A172 (cell line): ENCODE measurements at regions not wholly inside any gene's neighbourhood (a gene's known extent, or its start where the extent isn't known, plus 50 kb on each side); places are given as distances from the start of the nearest gene placed in this dataset.
A peak's percentile ranks its signal among the peaks of the same experiment; 100 is the strongest.

ENCODE experiments used
- DNase-seq: peaks from one replicate; pipeline ENCODE4 v3.0.0-alpha.2; 2015; ENCODE audit warnings: low spot score

DNA sequence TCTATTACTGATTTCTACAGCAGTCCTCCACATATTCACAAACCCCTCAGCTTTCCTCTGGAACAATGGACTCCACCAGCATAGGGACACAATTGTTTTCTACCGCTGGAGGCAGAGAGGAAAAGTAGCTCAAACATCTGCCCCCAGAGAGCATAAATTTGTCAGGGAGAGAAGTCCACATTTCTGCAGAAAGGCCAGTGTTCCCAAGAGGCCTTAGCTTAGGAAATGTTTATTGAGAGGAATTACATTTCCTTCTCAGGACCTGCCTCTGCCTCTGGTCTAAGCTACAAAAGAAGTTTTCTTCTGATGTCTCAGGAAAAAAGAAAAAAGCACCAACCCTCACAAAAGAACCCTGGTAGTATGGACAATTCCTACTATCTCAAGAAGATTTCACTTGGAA lies 217.8 kb upstream of the BMP4 start:
- no peak for DNase-seq

DNA sequence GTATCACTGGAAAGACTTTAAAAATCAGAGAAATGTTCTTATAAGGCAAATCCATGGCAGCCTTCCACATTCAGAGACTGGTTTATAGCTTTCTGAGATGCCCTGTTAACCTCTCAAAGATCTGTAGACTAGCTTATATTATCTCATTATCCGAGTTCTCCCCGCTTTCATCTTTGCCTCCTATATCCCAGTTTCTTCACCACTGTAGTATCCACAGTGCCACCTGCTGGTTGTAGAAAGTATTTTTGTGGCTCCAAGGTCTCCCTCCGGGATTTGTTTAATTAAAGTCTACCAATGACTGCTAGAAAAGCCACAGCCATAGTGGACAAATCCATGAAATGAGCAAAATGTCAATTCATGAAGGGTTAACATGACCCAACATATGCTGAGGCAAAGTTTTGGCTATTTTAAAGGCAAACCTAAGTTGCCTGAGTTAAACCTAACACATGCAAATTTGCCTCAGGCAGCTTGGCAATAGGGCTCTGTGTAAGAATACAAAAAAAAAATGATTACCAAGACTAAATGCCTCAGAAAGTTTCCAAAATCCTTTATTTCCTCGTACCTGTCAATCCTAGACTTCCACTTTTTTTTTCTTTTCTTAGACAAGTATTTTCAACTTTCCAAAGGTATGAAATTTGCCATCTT lies 218.8 kb upstream of the BMP4 start:
- DNase-seq = peak; percentile 55

DNA sequence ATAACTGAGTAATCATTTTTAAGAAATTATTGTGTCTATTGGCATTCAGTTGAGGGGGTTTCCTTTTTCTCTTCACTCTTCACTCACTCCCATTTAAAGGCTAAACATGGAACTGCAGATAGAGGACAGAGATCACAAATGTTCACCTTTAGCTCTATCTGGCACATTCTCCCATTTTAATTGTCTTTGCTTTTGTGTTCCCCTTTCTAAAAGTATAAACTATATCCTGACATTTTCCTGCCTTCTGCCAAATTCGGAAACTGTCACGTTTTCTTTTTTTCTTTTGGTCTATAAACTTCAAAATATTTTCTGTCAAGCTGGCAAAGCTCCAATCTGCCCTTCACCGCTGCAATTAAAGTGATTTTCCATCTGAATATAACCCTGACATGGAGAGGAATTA lies 219.8 kb upstream of the CDKN3 start:
- no peak for DNase-seq

DNA sequence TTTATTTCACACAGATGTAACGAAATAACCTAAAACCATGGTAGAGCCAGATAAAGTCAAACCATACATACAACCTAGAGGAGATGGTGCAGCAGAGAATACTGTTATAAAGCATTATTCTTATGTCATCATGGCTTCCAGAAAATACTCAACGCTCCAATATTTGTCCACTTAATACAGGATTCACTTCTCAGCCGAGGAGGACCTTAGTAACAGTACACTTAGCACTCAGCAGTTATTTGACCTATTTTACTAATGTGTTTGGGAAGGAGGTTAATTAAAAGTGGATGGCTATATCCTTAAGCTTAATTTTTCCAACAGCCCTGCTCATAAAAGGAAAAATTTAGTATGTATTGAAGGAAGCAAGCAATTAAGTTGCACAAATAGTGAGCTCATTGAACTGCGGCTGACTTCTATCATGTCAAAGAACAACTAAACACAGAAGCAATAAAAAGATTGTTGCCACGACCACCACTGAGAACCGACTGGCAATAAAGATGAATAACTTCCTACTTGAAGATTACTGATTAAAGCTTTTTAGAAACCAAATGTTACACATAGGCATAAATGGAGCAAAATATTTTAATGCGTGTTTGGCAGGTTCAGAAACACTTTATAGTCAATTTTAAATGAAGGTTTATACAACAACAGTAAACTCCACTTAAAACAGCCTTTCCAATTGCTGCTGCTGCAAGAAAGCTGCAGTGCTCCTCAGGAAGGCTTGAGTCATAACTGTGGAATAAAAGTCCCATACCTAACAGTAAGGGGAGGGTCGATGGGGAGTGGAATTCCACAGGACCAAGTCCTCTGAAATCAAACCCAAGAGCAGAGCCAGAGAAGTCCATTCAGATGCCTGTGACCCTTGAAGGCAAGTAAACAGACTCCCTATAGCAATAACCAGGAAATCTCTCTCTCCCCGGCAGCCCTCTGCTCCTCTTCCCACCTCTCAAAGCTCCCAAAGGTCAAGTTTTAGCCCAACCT lies 218.9 kb upstream of the CDKN3 start:
- no peak for DNase-seq

DNA sequence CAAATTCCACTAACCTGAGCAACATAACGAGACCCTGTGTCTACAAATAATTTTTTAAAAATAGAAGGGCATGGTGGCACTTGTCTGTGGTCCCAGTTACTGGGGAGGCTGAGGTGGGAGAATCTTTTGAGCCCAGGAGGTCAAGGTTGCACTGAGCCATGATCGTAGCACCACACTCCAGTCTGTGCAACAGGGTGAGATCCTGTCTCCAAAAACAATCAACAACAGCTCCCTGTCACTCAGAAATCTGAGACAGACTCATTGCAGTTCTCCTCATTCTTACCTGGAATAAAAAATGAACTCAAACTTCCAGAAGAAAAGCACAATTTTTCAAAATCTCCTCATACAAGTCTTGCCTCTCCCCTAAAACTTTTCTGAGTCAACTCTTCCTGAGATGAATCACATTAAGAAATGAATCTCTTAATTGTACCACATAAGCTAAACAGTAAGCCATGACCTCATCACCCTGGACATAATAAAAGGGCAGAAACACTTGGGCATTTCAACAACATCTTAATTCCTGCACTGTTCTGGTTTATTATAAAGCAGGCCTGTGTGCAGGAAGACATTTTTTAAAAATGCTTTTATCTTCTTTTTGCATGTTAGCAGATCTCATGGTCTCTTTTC lies 214.3 kb upstream of the CDKN3 start:
- peak; percentile 57 for DNase-seq

DNA sequence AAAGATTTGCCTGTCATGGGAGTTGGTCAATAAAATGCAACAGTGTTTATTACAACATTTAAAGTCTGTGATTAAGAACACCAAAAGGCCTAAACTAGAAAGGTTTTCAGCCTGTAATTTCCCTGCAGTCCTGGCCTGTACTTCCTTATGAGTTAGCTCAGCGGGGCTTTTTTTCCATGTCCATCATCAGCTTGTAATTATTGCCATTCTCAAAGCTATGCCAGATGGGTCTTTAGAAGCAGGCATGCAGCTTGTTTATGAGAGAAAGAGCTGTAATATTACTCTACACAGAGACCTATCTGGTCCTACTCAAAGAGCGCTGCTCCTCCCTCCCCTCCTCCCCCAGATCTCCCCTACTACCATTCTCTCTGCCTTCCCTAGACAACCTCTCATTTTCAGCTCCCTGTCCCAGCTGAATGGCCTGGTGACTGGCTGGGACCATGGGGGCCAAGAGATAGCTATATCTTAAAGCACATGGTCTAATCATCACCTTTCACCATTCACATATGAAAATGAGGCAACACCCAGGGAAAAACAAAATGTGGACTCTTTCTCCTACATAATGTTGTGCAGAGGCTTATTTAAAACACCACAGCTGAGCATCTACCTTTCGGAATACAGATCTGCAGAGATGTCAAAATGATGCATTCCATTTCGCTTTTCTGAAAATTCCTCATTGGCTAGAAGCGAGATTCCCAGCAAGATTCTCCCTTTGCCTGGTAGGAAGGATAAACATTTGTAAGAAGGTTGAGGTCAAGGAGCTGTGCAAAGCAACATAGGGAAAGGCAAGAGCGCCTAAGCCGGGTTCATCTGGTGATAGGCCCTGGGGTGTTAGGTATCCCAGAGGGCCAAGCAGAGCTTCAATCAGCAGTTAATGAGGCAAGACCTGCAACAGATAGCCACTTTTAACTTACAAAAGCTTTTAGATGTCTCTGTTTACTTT lies 209.7 kb upstream of the CDKN3 start:
- DNase-seq = no peak

DNA sequence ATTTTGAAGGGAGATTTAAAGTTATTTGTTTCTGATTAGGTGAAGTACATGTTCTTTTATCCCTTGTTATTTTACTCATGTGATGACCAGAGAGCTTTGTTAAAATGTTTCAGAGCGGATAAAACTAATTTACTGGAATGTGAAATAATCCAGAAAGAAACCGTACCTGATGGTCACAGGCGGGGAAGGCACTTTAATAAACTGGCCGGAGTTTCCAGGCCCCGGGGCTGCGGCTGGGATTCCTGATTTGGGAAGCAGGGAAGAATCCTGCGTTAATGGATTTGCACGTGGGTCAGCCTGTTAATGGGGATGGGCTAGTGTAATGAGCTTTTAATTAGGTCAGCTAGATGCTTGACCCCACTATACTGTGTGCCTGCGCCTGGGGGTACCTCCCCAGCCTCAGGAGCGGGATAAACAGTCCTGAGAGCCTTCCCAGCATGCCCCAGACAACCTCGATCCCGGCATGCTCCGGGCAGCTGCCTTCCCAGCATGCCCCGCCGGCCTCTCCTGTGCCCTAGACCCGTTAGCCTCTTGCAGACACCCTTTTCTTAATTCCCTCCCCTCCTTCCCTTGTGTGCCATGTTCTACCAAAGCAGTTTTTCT lies 208.6 kb upstream of the CDKN3 start:
- DNase-seq = no peak

DNA sequence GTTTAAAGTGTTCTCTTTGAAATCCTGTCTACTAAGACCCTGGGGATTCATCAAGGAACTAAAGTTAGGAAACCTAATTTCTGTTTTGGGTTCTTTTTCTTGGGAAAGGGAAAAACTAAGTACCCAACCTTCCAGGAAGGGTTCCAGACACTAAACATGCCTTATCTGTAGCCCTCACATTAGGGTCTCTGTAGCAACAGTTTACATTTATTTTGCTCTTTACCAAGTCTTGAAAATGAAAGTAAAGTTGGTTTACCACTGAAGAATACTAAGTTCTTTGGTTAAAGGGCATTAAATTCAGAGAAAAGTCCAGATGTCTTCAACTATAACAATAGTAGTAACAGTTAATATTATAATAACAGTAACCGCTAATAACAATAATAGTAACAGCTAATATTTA lies 207.5 kb upstream of the CDKN3 start:
- no peak for DNase-seq

DNA sequence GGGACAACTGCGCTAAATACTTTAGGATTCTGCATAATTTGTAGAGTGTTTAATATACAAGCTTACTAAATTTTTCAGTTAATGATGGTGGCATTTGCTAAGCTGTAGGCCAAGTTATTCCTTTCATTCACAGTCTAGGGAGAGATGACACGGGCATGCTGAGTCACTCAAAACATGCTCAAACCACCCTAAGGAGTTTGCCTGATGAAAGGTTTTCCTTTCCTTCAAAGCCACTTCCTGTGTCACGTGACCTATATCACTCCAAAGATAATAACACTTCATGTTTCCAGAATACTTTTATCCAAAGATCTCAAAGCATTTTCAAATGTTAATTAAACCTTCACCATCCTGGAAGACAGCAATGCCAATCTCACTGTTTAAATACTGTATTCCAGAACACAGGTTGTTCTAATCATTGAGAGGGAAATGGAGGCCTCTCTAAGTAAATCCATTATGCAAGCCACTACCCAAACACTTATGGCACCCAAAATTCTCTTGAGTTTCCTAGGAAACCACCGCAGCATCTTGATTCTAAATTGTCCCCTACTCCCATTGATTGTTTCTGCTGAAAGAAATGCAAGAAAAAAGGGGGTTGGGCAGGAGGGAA lies 207.0 kb upstream of the CDKN3 start:
- peak; percentile 81 for DNase-seq

DNA sequence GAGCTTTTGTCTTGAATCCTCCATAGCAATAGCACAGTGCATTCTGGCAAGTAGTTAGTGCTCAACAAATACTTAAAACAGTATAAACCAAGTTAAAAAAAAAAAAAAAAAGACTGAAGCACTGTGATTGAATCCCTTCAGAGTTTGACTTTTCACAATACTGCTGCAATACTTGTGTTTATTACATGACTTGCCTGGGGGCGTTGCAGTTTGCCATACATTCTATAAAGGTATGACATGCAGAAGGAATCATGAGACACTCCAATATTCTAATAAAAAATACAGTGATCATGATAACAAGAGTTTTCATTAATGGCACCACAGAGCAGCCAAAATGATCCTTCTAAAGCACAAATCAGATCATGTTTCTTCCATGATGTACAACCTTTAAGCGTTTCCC lies 205.0 kb upstream of the CDKN3 start:
- no peak for DNase-seq

DNA sequence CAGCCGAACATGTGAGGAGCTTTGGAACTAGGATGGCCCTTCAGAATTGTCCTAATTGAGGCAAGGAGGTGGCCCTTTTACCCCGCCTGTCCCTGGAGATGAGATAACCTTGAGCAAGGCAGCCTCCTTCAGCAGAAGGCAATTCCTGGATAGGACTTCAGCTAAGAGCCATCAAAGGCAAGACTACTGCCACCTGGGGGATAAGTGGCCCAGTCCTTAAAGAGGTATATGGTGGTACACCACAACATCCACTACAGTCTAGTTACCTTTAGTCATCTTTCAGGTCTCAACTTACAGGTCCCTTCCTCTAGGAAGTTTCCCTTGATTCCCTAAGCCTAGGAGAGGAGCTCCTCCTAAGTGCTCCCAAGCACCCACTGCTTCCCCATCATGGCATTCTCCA lies 204.2 kb upstream of the CDKN3 start:
- no peak for DNase-seq

DNA sequence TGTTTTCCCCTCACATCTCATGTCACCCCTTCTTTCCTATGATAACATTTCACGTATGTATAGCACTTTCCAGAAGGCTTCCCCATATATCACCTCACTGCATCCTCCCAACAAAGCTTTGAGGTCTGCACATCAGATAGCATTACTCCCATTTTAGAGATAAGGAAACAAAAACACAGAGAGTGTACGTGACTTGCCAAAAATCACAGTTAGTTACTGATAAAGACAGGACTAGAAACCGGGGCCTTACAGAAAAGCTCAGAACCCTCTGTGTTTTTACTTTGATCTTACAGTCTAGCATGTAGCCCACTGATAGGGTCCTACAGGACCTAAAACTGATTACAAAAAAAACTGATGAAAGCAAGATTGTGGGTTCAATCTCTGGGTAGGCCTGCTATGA lies 202.9 kb upstream of the CDKN3 start:
- no peak for DNase-seq

DNA sequence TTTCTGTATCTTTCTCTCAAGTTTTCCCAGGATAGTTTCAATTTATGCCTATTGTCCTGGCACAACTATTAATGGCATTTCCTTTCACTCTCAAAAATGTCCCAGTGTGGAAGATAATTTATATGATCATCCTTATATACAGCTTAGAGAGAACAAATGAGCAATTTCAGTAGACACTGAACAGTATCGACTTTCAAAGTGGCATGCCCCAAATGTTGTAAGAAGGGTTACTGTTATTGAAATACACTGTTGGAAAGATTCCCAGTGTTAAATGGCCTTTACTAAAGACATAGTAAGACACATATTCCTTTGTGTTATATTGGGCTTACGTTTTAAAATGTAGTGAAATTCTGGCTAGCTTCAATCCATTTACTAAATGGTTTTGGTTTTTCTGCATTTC lies 202.3 kb upstream of the CDKN3 start:
- DNase-seq = no peak

DNA sequence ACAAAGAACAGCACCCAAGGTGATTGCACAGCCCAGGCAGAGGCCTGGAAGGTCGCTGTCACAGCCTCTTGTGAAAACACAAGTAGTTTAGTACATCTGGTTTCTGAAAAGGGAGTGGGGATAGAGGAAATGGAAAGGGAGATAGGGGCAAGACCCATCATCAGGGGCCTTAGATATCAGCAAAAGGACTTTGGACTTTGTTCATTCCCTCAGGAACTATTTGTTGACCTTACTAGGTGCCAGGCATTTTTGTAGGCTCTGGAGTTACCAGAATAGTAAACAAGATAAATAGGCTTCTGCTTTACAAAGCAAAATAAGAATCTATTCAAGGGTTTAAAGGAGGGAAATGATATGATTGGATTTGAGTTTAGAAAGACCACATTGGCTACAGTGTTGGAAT lies 199.4 kb upstream of the CDKN3 start:
- DNase-seq = no peak

DNA sequence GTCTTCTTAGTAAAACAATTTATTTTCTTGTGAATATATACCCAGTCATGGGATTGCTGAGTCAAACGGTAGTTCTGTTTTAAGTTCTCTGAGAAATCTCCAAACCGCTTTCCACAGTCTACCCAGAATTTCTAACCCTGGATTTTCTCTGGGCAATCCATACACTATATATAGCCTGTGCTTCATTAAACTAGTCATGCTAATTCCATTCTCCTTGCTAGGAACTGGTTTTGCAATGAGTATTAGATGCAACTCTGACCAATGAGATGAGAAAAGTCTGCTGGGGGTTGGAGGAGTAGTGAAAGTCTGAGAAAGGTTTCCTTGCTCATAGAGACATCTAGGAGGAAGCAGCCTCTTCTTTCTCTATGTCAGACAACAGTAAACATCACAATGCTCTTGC lies 196.1 kb upstream of the CDKN3 start:
- no peak for DNase-seq

DNA sequence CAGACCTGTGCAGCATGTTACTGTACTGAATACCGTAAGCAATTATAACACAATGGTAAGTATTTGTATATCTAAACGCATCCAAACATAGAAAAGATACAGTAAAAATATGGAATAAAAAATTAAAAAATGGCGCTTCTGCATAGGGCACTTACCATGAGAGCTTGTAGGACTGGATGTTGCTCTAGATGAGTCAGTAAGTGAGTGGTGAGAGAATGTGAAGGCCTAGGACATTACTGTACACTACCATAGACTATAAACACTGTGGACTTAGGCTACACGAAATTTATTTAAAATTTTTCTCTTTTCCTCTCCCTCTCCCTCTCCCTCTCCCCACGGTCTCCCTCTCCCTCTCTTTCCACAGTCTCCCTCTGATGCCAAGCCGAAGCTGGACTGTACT lies 194.5 kb upstream of the CDKN3 start:
- no peak for DNase-seq

DNA sequence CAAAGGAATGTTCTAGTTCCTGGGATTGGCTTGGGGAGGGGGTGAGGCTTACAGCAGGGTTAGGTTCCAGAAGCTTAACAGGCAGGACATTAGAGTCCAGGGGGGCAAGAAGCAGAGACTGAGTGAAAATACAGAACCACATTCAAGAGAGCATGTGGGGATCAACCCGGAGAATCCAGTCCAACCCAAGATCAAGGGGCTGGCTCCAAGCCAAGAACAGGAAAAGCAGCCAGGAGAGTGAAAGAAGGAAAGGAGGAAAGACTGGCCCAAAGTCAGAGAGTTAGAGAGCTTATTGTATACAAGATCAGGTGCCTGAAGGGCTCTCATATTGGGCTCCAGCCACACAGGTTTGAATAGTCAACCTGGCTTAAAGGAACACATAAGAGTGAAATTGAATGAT lies 190.3 kb upstream of the CDKN3 start:
- no peak for DNase-seq

DNA sequence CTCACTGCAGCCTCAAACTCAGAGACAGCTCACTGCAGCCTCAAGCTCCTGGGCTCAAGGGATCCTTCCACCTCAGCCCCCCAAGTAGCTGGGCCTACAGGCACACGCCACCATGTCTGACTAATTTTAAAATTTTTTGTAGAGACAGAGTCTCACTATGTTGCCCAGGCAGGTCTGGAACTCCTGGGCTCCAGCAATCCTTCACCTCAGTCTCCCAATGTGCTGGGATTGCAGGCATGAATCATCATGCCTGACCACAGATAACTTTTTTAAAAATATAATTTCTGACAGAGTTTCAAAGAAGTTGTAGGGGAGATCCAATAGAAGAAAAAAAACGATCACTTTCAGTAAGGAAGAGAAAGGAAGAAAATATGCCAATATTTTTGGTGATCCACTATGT lies 189.7 kb upstream of the CDKN3 start:
- DNase-seq = no peak

DNA sequence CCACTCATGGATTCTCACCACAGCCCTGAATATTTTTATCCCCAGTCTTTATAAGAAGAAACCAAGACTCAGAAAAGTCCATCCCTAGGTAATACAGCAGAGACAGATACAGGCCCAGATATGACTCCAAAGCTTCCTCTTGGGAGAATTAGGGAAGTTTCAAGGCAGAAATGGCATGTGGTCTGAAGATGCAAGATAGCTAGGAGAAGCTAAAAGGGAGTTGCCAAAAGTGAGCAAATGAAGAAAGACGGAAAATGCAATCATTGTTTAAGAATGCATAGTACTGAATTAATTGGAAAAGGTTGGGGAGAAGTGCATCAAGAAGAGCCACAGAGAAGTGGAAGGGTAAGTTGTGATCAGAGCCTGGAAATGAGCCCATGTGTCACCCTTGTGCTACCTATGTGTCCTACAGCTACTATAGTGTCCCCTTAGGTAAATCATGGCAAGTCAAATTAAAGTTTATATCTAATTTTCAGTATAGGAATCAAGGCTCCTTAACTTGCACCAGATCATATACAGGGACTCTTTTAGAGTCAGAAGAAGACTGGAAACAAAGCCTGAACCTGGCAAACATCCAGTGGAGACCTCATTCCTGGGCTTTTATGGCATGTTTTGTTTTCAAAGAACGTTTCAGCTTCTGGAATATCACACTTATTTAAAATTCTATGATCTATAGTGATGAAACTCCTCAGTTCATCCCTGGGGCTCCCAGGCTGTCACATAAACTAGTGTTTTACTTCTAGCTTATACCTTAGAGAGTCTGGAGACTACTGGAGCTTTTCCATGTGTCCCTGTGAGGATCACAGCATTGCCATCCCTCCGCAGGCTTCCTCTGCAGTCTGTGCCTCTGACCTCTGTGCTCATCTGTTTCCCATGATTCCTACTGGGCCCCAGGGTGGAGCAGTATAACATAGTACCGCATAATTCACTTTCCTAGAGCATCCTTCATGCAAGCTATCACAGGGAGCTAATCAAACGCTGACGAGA lies 189.0 kb upstream of the CDKN3 start:
- no peak for DNase-seq

DNA sequence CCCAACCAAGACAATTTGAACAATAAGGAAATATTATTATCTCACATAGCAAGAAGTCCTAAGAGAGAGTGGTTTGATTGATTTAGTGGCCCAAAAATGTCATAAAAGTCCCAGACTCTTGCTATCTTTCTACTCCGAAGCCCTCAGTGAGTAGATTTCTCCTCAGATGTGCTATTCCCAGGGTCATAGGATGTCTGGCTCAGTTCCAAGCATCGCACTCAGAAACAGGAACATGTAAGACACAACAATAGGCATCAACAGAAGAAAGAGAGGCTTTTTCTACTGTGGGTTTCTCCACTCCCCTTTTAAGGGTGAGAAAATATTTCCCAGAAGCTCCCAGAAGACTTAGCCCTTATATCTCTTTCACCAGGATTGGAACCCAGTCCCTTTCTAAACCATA lies 188.1 kb upstream of the CDKN3 start:
- DNase-seq = no peak
